ENCODE measurements at regions not wholly inside any gene's neighbourhood (a gene's known extent, or its start where the extent isn't known, plus 50 kb on each side); places are given as distances from the start of the nearest gene placed in this dataset.

GRCh38 chr11:101199416-101199815 is 69.8 kb upstream of the PGR start:
- TF ChIP-seq CTCF (IDR thresholded peaks at IDR 0.05; ENCODE audit: insufficient read depth, low read length) (no peak), REST (IDR thresholded peaks at IDR 0.05; ENCODE audit: insufficient replicate concordance, low read depth) (no peak), POLR2AphosphoS5 (IDR thresholded peaks at IDR 0.05; ENCODE audit: low read depth) (no peak)
